ENCODE measurements at regions not wholly inside any gene's neighbourhood (a gene's known extent, or its start where the extent isn't known, plus 50 kb on each side); places are given as distances from the start of the nearest gene placed in this dataset.

- TF ChIP-seq POLR2A (IDR thresholded peaks at IDR 0.05; ENCODE audit: low read depth, low read length) (no peak), MAFK (IDR thresholded peaks at IDR 0.05; ENCODE audit: low read depth, low read length) (no peak), CTCF (conservative IDR thresholded peaks at IDR 0.05; ENCODE audit: low read depth, low read length) (no peak), ELK1 (IDR thresholded peaks at IDR 0.05; ENCODE audit: borderline replicate concordance, low read depth, low read length) (no peak), BHLHE40 (IDR thresholded peaks at IDR 0.05; ENCODE audit: low read depth, low read length) (no peak), RAD21 (IDR thresholded peaks at IDR 0.05; ENCODE audit: low read length) (no peak), RFX5 (IDR thresholded peaks at IDR 0.05; ENCODE audit: low read depth, low read length) (no peak), NFE2L2 (IDR thresholded peaks at IDR 0.05; ENCODE audit: low read depth, low read length) (no peak), SMC3 (IDR thresholded peaks at IDR 0.05; ENCODE audit: low read depth, low read length) (no peak), MAZ (IDR thresholded peaks at IDR 0.05; ENCODE audit: borderline replicate concordance, low read depth, low read length) (no peak), RCOR1 (IDR thresholded peaks at IDR 0.05; ENCODE audit: insufficient replicate concordance, low read length) (no peak), CHD1 (IDR thresholded peaks at IDR 0.05; ENCODE audit: low read depth, low read length) (no peak)
- TF ChIP-seq, protein P1, sequence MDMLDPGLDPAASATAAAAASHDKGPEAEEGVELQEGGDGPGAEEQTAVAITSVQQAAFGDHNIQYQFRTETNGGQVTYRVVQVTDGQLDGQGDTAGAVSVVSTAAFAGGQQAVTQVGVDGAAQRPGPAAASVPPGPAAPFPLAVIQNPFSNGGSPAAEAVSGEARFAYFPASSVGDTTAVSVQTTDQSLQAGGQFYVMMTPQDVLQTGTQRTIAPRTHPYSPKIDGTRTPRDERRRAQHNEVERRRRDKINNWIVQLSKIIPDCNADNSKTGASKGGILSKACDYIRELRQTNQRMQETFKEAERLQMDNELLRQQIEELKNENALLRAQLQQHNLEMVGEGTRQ (IDR thresholded peaks at IDR 0.05; ENCODE audit: low read depth, low read length), result no peak
Observed at GRCh38 chr4:38273407-38273806, 313.2 kb downstream of the PTTG2 start.

All from IMR-90 (cell line).